ENCODE measurements at regions not wholly inside any gene's neighbourhood (a gene's known extent, or its start where the extent isn't known, plus 50 kb on each side); places are given as distances from the start of the nearest gene placed in this dataset.

DNA sequence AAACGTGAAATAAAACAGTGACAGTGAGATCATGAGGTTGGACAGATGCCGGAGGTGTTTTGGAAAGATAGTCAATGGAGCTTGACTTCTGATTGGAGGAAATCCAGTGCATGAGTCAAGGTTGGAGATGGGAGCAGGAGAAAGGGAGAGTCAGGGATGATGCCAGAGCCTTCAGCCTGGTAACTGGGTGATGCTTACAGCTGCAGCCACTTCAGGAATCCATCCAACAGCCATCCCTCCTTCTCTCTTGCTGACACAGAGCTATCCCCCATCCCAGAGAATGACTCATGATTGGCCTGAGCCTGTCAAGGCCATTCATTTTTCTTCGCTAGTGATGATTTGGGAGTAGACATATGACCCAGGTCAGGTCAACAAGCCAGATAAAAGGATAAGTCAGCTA is 112.8 kb downstream of the SAMD5 start:
- H3K4me1 ChIP-seq (ENCODE audit: control insufficient read depth in 5 of 5, insufficient read depth in 5 of 5, low read length in 5 of 5), result peaks cover 0 to 7% (median 0%) of the 10 kb centered on the region in 5 donors
- H3K36me3 ChIP-seq (ENCODE audit: control insufficient read depth in 5 of 5, insufficient read depth in 5 of 5, low read length in 5 of 5), result no peaks in the 10 kb centered on the region
- H3K9me3 ChIP-seq (ENCODE audit: control insufficient read depth in 5 of 5, low read length in 5 of 5), result no peaks in the 10 kb centered on the region
- H3K9ac ChIP-seq (ENCODE audit: low read length in 5 of 5), result no peak overlapping the region
- H3K4me3 ChIP-seq (ENCODE audit: low read depth in 1 of 5, low read length in 5 of 5), result no peak overlapping the region
- H3K27ac ChIP-seq (ENCODE audit: low read depth, low read length), result no peak overlapping the region
- H3K27me3 ChIP-seq (ENCODE audit: control insufficient read depth in 5 of 5, insufficient read depth in 4 of 5, low read length in 5 of 5), result no peaks in the 10 kb centered on the region

DNA sequence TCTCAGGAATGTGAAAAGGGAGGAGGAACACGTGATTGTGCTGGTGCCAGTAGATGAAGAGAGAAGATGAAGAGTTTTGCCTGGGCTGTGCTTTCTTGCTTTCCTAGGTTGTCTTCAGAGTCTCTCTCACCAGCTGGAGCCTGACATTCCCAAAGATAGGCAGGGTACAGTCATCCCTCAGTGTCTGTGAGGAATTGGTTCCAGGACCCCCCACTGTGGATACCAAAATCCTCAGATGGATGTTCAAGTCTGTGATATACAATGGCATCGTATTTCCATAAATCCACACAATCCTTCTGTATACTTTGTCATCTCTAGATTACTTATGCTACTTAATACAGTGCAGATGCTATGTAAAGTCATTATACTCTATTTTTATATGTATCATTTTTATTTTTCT is 113.5 kb downstream of the SAMD5 start:
- Histone ChIP-seq H3K27ac (ENCODE audit: low read depth, low read length) (no peak overlapping the region), H3K9ac (ENCODE audit: low read length in 5 of 5) (no peak overlapping the region), H3K27me3 (ENCODE audit: control insufficient read depth in 5 of 5, insufficient read depth in 4 of 5, low read length in 5 of 5) (no peaks in the 10 kb centered on the region), H3K36me3 (ENCODE audit: control insufficient read depth in 5 of 5, insufficient read depth in 5 of 5, low read length in 5 of 5) (no peaks in the 10 kb centered on the region), H3K9me3 (ENCODE audit: control insufficient read depth in 5 of 5, low read length in 5 of 5) (no peaks in the 10 kb centered on the region), H3K4me1 (ENCODE audit: control insufficient read depth in 5 of 5, insufficient read depth in 5 of 5, low read length in 5 of 5) (peaks cover 0 to 7% (median 0%) of the 10 kb centered on the region in 5 donors), H3K4me3 (ENCODE audit: low read depth in 1 of 5, low read length in 5 of 5) (no peak overlapping the region)

DNA sequence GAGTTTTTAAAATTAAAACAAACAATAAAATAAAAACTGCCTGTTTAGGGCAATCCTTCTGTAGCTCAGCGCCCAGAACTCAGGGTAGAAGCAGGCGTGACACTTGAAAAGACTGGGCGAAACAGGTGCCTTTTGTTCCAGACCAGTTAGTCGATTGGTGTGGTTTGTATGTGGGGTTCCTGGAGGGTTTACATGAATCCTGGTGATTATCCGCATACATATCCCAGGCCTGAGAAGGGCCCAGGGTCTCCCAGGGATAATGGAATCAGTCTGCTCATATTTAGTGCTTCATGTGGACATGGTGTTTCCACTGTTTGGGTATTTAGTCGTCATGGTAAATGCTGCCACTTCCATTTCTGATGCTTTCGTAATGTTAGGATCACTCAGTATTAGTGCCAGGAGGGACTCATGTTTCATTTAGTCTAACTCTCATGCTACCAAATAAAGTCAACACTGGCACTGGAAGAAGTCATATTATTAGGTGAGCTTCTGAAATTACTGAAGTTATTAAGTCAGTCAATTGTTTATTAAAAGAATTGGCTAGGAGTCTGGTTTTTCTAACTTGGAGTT is 116.5 kb downstream of the SAMD5 start:
- Histone ChIP-seq H3K9ac (ENCODE audit: low read length in 5 of 5) (no peak overlapping the region), H3K27me3 (ENCODE audit: control insufficient read depth in 5 of 5, insufficient read depth in 4 of 5, low read length in 5 of 5) (no peaks in the 10 kb centered on the region), H3K9me3 (ENCODE audit: control insufficient read depth in 5 of 5, low read length in 5 of 5) (no peaks in the 10 kb centered on the region), H3K36me3 (ENCODE audit: control insufficient read depth in 5 of 5, insufficient read depth in 5 of 5, low read length in 5 of 5) (no peaks in the 10 kb centered on the region), H3K4me1 (ENCODE audit: control insufficient read depth in 5 of 5, insufficient read depth in 5 of 5, low read length in 5 of 5) (no peaks in the 10 kb centered on the region), H3K4me3 (ENCODE audit: low read depth in 1 of 5, low read length in 5 of 5) (no peak overlapping the region), H3K27ac (ENCODE audit: low read depth, low read length) (no peak overlapping the region)

DNA sequence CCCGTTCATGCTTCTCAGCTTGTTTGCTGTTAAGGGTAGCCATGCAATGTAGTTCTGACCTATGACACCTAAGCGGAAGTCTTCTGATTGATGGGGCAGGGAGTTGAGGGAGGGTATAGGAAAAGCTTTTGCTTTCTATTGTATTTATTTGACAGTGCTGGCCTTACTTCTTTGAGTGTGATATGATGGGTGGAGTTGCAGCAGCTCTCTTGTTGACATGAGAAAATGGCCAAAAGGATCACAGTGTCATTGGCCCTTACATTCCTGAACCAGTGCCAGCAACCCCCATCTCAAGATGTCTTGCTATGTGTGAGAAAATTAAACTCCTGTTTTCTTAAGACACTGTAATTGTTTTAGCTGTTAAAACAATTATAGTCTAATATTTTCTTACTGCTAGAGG is 117.5 kb downstream of the SAMD5 start:
- Histone ChIP-seq H3K9ac (ENCODE audit: low read length in 5 of 5) (no peak overlapping the region), H3K4me1 (ENCODE audit: control insufficient read depth in 5 of 5, insufficient read depth in 5 of 5, low read length in 5 of 5) (no peaks in the 10 kb centered on the region), H3K27me3 (ENCODE audit: control insufficient read depth in 5 of 5, insufficient read depth in 4 of 5, low read length in 5 of 5) (no peaks in the 10 kb centered on the region), H3K27ac (ENCODE audit: low read depth, low read length) (no peak overlapping the region), H3K36me3 (ENCODE audit: control insufficient read depth in 5 of 5, insufficient read depth in 5 of 5, low read length in 5 of 5) (no peaks in the 10 kb centered on the region), H3K9me3 (ENCODE audit: control insufficient read depth in 5 of 5, low read length in 5 of 5) (no peaks in the 10 kb centered on the region), H3K4me3 (ENCODE audit: low read depth in 1 of 5, low read length in 5 of 5) (no peak overlapping the region)

DNA sequence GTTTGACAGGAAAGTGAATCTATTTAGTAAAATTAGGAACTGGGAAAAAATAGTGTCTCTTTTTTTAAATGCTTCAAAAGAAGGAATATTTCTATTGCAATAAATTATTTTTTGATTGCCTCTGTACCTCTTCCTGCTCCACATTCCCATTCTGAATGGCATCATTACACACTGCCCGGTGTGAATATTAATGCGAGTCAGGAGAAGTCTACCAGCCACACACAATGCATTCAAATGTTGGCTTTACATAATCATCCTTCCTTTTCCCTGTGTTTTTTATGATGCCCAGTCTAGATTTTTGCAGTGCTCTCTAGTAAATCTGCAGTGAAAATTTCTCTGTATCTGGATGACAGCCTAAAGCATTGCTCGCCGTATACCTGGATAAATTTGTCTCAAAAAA is 118.9 kb downstream of the SAMD5 start:
- no peaks in the 10 kb centered on the region for H3K9me3 ChIP-seq (ENCODE audit: control insufficient read depth in 5 of 5, low read length in 5 of 5)
- no peaks in the 10 kb centered on the region for H3K27me3 ChIP-seq (ENCODE audit: control insufficient read depth in 5 of 5, insufficient read depth in 4 of 5, low read length in 5 of 5)
- no peaks in the 10 kb centered on the region for H3K36me3 ChIP-seq (ENCODE audit: control insufficient read depth in 5 of 5, insufficient read depth in 5 of 5, low read length in 5 of 5)
- no peaks in the 10 kb centered on the region for H3K4me1 ChIP-seq (ENCODE audit: control insufficient read depth in 5 of 5, insufficient read depth in 5 of 5, low read length in 5 of 5)
- no peak overlapping the region for H3K27ac ChIP-seq (ENCODE audit: low read depth, low read length)
- no peak overlapping the region for H3K4me3 ChIP-seq (ENCODE audit: low read depth in 1 of 5, low read length in 5 of 5)
- no peak overlapping the region for H3K9ac ChIP-seq (ENCODE audit: low read length in 5 of 5)

DNA sequence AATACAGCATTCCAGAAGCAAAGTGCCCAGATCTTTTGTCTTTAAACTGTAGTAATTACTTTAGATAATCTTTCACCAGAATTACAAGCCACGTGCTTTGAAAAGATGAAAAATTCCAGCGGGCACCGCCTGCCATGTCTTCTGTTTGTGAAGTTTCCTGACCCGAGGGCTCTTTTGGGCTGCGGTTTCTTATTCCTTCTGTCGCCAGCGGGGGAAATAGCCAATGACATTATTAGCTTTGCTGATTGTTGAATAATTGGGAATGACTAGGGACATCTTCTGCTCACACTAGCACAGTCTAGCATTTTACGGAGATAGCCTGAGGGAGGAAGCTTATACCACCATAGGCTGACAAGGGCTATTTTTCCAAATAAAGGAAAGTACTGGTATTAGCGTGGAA is 124.7 kb downstream of the SAMD5 start:
- H3K36me3 ChIP-seq (ENCODE audit: control insufficient read depth in 5 of 5, insufficient read depth in 5 of 5, low read length in 5 of 5), result no peaks in the 10 kb centered on the region

DNA sequence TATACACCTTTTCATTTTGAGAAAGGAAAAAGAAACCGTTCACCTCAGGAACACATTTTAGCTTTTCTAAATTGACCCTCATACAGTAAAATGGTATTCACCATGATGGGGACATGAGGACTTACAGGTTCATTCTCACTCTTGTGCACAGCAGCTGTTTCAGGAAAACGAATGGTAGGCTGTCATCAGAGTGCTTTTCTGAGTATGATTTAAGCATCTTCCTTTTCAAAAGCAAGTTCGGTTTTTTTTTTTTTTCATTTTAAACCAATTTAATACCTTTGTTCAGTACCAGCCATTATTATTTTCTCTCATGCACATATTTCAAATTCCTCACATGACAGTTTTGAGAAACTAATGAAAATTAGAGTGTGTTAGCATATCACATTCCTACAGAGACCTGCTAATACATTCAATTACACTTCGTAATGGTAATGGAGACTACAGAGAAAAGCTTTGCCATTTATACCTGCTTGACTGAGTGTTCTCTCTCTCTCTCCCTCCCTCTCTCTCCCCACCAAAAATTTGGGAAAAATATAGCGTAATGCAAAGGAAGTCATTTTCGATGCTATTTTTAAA is 129.2 kb downstream of the SAMD5 start:
- H3K36me3 ChIP-seq (ENCODE audit: control insufficient read depth in 5 of 5, insufficient read depth in 5 of 5, low read length in 5 of 5), result no peaks in the 10 kb centered on the region
- peaks cover 0 to 7% (median 0%) of the 10 kb centered on the region in 5 donors for H3K27me3 ChIP-seq (ENCODE audit: control insufficient read depth in 5 of 5, insufficient read depth in 4 of 5, low read length in 5 of 5)
- no peak overlapping the region for H3K9ac ChIP-seq (ENCODE audit: low read length in 5 of 5)
- no peaks in the 10 kb centered on the region for H3K4me1 ChIP-seq (ENCODE audit: control insufficient read depth in 5 of 5, insufficient read depth in 5 of 5, low read length in 5 of 5)
- H3K9me3 ChIP-seq (ENCODE audit: control insufficient read depth in 5 of 5, low read length in 5 of 5), result peaks cover 0 to 7% (median 3%) of the 10 kb centered on the region in 5 donors
- H3K27ac ChIP-seq (ENCODE audit: low read depth, low read length), result no peak overlapping the region
- no peak overlapping the region for H3K4me3 ChIP-seq (ENCODE audit: low read depth in 1 of 5, low read length in 5 of 5)

More for the DNA sequence above, 124.7 kb downstream of the SAMD5 start:
- H3K27me3 ChIP-seq (ENCODE audit: control insufficient read depth in 5 of 5, insufficient read depth in 4 of 5, low read length in 5 of 5), result peaks cover 0 to 3% (median 0%) of the 10 kb centered on the region in 5 donors
- peaks cover 0 to 7% (median 3%) of the 10 kb centered on the region in 5 donors for H3K9me3 ChIP-seq (ENCODE audit: control insufficient read depth in 5 of 5, low read length in 5 of 5)
- no peaks in the 10 kb centered on the region for H3K4me1 ChIP-seq (ENCODE audit: control insufficient read depth in 5 of 5, insufficient read depth in 5 of 5, low read length in 5 of 5)
- H3K9ac ChIP-seq (ENCODE audit: low read length in 5 of 5), result no peak overlapping the region
- no peak overlapping the region for H3K27ac ChIP-seq (ENCODE audit: low read depth, low read length)
- no peak overlapping the region for H3K4me3 ChIP-seq (ENCODE audit: low read depth in 1 of 5, low read length in 5 of 5)

DNA sequence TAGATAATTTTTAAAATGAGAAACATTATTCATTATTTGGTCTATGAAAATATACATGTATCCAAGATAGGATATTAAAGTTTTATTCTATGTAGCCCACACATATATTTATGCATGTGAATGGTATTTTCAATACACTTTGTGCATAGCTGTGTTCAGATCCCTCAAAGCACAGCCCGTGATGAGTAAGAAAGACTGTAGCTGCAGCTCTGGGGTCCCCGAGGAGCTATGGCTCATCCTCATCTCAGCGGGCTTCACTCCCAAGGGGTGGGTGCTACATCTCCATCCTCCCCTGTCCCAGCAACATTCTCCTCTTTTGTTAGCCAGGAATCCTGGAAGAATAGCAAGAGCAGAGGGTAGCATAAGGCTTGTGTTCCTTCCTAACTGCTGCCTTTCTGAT is 130.8 kb downstream of the SAMD5 start:
- Histone ChIP-seq H3K36me3 (ENCODE audit: control insufficient read depth in 5 of 5, insufficient read depth in 5 of 5, low read length in 5 of 5) (no peaks in the 10 kb centered on the region), H3K9ac (ENCODE audit: low read length in 5 of 5) (no peak overlapping the region), H3K27me3 (ENCODE audit: control insufficient read depth in 5 of 5, insufficient read depth in 4 of 5, low read length in 5 of 5) (peaks cover 0 to 7% (median 0%) of the 10 kb centered on the region in 5 donors), H3K4me3 (ENCODE audit: low read depth in 1 of 5, low read length in 5 of 5) (no peak overlapping the region), H3K9me3 (ENCODE audit: control insufficient read depth in 5 of 5, low read length in 5 of 5) (peaks cover 0 to 7% (median 1%) of the 10 kb centered on the region in 5 donors), H3K27ac (ENCODE audit: low read depth, low read length) (no peak overlapping the region), H3K4me1 (ENCODE audit: control insufficient read depth in 5 of 5, insufficient read depth in 5 of 5, low read length in 5 of 5) (no peaks in the 10 kb centered on the region)

DNA sequence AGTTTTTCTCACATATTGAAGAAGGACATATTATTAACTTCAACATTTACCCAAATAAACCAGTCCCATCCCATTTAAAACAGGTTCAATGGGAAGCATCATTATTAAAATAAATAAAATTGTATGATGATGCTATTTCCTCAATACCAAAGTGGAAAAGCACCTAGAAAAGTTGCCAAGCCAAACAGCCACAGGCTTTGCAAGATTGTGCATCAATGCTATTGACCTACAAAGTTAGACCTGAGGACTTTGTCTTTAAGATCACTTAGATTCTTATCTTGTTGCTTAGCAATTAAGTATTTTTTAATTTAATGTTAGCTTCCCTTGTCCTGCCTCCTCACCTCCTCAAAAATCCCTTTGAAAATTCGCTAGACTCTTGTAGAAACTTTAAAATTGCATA is 132.1 kb downstream of the SAMD5 start:
- Histone ChIP-seq H3K36me3 (ENCODE audit: control insufficient read depth in 5 of 5, insufficient read depth in 5 of 5, low read length in 5 of 5) (no peaks in the 10 kb centered on the region), H3K9ac (ENCODE audit: low read length in 5 of 5) (no peak overlapping the region), H3K4me1 (ENCODE audit: control insufficient read depth in 5 of 5, insufficient read depth in 5 of 5, low read length in 5 of 5) (no peaks in the 10 kb centered on the region), H3K27me3 (ENCODE audit: control insufficient read depth in 5 of 5, insufficient read depth in 4 of 5, low read length in 5 of 5) (peaks cover 0 to 7% (median 0%) of the 10 kb centered on the region in 5 donors), H3K27ac (ENCODE audit: low read depth, low read length) (no peak overlapping the region), H3K4me3 (ENCODE audit: low read depth in 1 of 5, low read length in 5 of 5) (no peak overlapping the region), H3K9me3 (ENCODE audit: control insufficient read depth in 5 of 5, low read length in 5 of 5) (no peaks in the 10 kb centered on the region)

DNA sequence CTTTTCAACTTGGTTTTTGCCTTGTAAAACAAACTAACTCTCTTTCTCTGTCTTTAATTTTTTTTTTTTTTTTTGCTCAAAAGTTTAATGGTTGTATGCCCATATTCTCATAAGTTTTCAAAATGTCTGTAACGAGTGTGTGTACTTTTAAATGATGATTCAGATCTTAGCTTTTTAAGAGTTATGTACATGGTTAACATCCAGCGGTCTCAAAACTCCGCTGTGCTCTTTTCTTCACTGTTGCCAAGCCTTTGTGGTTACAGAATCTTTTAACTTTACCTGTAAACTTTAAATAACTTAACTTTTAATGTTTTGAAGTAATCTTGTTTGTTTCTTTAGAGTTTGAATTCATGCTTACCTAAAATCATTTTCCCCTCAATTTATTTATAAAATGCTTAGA is 133.0 kb downstream of the SAMD5 start:
- H3K9ac ChIP-seq (ENCODE audit: low read length in 5 of 5), result no peak overlapping the region
- no peaks in the 10 kb centered on the region for H3K4me1 ChIP-seq (ENCODE audit: control insufficient read depth in 5 of 5, insufficient read depth in 5 of 5, low read length in 5 of 5)
- no peak overlapping the region for H3K4me3 ChIP-seq (ENCODE audit: low read depth in 1 of 5, low read length in 5 of 5)
- no peaks in the 10 kb centered on the region for H3K36me3 ChIP-seq (ENCODE audit: control insufficient read depth in 5 of 5, insufficient read depth in 5 of 5, low read length in 5 of 5)
- H3K27ac ChIP-seq (ENCODE audit: low read depth, low read length), result no peak overlapping the region
- H3K27me3 ChIP-seq (ENCODE audit: control insufficient read depth in 5 of 5, insufficient read depth in 4 of 5, low read length in 5 of 5), result peaks cover 0 to 7% (median 0%) of the 10 kb centered on the region in 5 donors
- H3K9me3 ChIP-seq (ENCODE audit: control insufficient read depth in 5 of 5, low read length in 5 of 5), result no peaks in the 10 kb centered on the region
